ENCODE measurements at regions not wholly inside any gene's neighbourhood (a gene's known extent, or its start where the extent isn't known, plus 50 kb on each side); places are given as distances from the start of the nearest gene placed in this dataset.

GRCh38 chr2:33712674-33713073 lies 113.6 kb upstream of the FAM98A start:
- Histone ChIP-seq H2AFZ (ENCODE audit: insufficient read depth, low read depth, low read length, poor library complexity, severe bottlenecking) (no peak overlapping the region), H3K27me3 (ENCODE audit: control insufficient read depth in 2 of 2, insufficient read depth in 2 of 2, low read length in 2 of 2) (no peaks in the 10 kb centered on the region)

GRCh38 chr2:33709951-33710350 lies 110.9 kb upstream of the FAM98A start:
- TF ChIP-seq, protein P1, sequence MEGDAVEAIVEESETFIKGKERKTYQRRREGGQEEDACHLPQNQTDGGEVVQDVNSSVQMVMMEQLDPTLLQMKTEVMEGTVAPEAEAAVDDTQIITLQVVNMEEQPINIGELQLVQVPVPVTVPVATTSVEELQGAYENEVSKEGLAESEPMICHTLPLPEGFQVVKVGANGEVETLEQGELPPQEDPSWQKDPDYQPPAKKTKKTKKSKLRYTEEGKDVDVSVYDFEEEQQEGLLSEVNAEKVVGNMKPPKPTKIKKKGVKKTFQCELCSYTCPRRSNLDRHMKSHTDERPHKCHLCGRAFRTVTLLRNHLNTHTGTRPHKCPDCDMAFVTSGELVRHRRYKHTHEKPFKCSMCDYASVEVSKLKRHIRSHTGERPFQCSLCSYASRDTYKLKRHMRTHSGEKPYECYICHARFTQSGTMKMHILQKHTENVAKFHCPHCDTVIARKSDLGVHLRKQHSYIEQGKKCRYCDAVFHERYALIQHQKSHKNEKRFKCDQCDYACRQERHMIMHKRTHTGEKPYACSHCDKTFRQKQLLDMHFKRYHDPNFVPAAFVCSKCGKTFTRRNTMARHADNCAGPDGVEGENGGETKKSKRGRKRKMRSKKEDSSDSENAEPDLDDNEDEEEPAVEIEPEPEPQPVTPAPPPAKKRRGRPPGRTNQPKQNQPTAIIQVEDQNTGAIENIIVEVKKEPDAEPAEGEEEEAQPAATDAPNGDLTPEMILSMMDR (IDR thresholded peaks at IDR 0.05), result no peak
- peaks cover 0 to 2% (median 1%) of the 10 kb centered on the region in 3 donors for H3K27me3 Mint-ChIP-seq (ENCODE audit: low read depth in 3 of 3)
- Histone ChIP-seq H2AFZ (ENCODE audit: insufficient read depth, low read depth, low read length, poor library complexity, severe bottlenecking) (no peak overlapping the region), H3K9me3 (replicated peaks in 1 of 2; ENCODE audit: control insufficient read depth in 1 of 2, insufficient read depth in 1 of 2, low read length in 2 of 2) (no peaks in the 10 kb centered on the region), H3K79me2 (ENCODE audit: insufficient read depth, low read length) (no peaks in the 10 kb centered on the region), H3K4me2 (replicated peaks; ENCODE audit: extremely low read depth, low read length, poor library complexity, severe bottlenecking) (no peak overlapping the region), H3K27me3 (ENCODE audit: control insufficient read depth in 2 of 2, insufficient read depth in 2 of 2, low read length in 2 of 2) (no peaks in the 10 kb centered on the region), H3K4me1 (ENCODE audit: control insufficient read depth in 1 of 2, insufficient read depth in 2 of 2, low read length in 2 of 2) (no peaks in the 10 kb centered on the region), H3K9ac (ENCODE audit: insufficient read depth, low read length, poor library complexity, severe bottlenecking) (no peak overlapping the region), H3K4me3 (replicated peaks in 1 of 3; ENCODE audit: low read depth in 2 of 3, low read length in 3 of 3) (no peak overlapping the region), H3K36me3 (replicated peaks in 1 of 2; ENCODE audit: control insufficient read depth in 1 of 2, insufficient read depth in 2 of 2, low read length in 2 of 2) (no peaks in the 10 kb centered on the region), H3K27ac (ENCODE audit: low read depth in 1 of 2, low read length in 2 of 2) (no peak overlapping the region), H4K20me1 (ENCODE audit: insufficient read depth, low read length) (no peaks in the 10 kb centered on the region)
- intact Hi-C loops (cut with micrococcal nuclease), result no loop called here
- no peak overlapping the region for H3K4me3 Mint-ChIP-seq
- H3K27ac Mint-ChIP-seq, result no peak overlapping the region
- no peaks in the 10 kb centered on the region for H3K4me1 Mint-ChIP-seq
- no peaks in the 10 kb centered on the region for H3K36me3 Mint-ChIP-seq
- 100% methylated on average over 1 of the region's 3 CpGs for WGBS (ENCODE audit: insufficient coverage)
- peaks cover 0 to 7% (median 2%) of the 10 kb centered on the region in 7 donors for H3K9me3 Mint-ChIP-seq
- no peak for DNase-seq

More at GRCh38 chr2:33712674-33713073, 113.6 kb upstream of the FAM98A start:
- TF ChIP-seq, protein P1 (IDR thresholded peaks at IDR 0.05), result no peak
- DNase-seq, result no peak
- Histone ChIP-seq H3K4me2 (replicated peaks; ENCODE audit: extremely low read depth, low read length, poor library complexity, severe bottlenecking) (no peak overlapping the region), H3K9me3 (replicated peaks in 1 of 2; ENCODE audit: control insufficient read depth in 1 of 2, insufficient read depth in 1 of 2, low read length in 2 of 2) (no peaks in the 10 kb centered on the region), H3K4me3 (replicated peaks in 1 of 3; ENCODE audit: low read depth in 2 of 3, low read length in 3 of 3) (no peak overlapping the region), H4K20me1 (ENCODE audit: insufficient read depth, low read length) (no peaks in the 10 kb centered on the region), H3K4me1 (ENCODE audit: control insufficient read depth in 1 of 2, insufficient read depth in 2 of 2, low read length in 2 of 2) (no peaks in the 10 kb centered on the region), H3K27ac (ENCODE audit: low read depth in 1 of 2, low read length in 2 of 2) (no peak overlapping the region), H3K36me3 (replicated peaks in 1 of 2; ENCODE audit: control insufficient read depth in 1 of 2, insufficient read depth in 2 of 2, low read length in 2 of 2) (no peaks in the 10 kb centered on the region), H3K79me2 (ENCODE audit: insufficient read depth, low read length) (no peaks in the 10 kb centered on the region), H3K9ac (ENCODE audit: insufficient read depth, low read length, poor library complexity, severe bottlenecking) (no peak overlapping the region)
- no peak overlapping the region for H3K4me3 Mint-ChIP-seq
- H3K27ac Mint-ChIP-seq, result no peak overlapping the region
- intact Hi-C loops (cut with micrococcal nuclease), result no loop called here
- H3K36me3 Mint-ChIP-seq, result no peaks in the 10 kb centered on the region
- no peaks in the 10 kb centered on the region for H3K4me1 Mint-ChIP-seq
- H3K9me3 Mint-ChIP-seq, result peaks cover 0 to 7% (median 2%) of the 10 kb centered on the region in 7 donors
- WGBS (ENCODE audit: insufficient coverage), result no CpG with 5 or more reads among the region's 3 CpGs
- peaks cover 2 to 5% (median 3%) of the 10 kb centered on the region in 3 donors for H3K27me3 Mint-ChIP-seq (ENCODE audit: low read depth in 3 of 3)

All from CD14-positive monocyte (primary cell).